ENCODE measurements at regions not wholly inside any gene's neighbourhood (a gene's known extent, or its start where the extent isn't known, plus 50 kb on each side); places are given as distances from the start of the nearest gene placed in this dataset.

DNA sequence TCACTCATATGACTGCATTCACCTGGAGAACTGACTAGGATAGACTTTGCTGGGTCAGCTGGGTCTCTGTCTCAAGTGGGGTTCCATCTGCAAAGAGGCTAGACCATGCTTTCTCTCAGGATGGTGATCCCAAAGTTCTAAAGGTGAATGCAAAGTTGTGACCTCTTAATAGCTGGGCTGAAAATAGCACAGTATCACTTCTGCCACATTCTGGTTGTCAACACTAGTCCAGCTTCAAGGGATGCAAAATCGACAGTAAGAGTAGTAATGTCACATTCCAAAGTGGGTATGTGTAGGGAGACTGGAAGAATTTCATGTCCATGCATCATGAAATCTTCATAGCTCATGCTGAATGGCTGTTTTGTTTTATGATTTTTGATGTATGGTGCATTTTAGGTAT, 414.6 kb downstream of the PCDH7 start:
- TF ChIP-seq, protein P1, sequence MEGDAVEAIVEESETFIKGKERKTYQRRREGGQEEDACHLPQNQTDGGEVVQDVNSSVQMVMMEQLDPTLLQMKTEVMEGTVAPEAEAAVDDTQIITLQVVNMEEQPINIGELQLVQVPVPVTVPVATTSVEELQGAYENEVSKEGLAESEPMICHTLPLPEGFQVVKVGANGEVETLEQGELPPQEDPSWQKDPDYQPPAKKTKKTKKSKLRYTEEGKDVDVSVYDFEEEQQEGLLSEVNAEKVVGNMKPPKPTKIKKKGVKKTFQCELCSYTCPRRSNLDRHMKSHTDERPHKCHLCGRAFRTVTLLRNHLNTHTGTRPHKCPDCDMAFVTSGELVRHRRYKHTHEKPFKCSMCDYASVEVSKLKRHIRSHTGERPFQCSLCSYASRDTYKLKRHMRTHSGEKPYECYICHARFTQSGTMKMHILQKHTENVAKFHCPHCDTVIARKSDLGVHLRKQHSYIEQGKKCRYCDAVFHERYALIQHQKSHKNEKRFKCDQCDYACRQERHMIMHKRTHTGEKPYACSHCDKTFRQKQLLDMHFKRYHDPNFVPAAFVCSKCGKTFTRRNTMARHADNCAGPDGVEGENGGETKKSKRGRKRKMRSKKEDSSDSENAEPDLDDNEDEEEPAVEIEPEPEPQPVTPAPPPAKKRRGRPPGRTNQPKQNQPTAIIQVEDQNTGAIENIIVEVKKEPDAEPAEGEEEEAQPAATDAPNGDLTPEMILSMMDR (IDR thresholded peaks at IDR 0.05): no peak
- no peak for TF ChIP-seq POLR2A (IDR thresholded peaks at IDR 0.05)

Measured in adrenal gland (tissue), 5 donors.